Endothelial cell of umbilical vein (primary cell): ENCODE measurements at regions not wholly inside any gene's neighbourhood (a gene's known extent, or its start where the extent isn't known, plus 50 kb on each side); places are given as distances from the start of the nearest gene placed in this dataset.

ENCODE experiments used
- BruUV-seq: library from RNA; stranded (reverse); fragments of 400-500 nt; replicated peaks from 2 replicates; lab custom pipeline; 2021; lab: Mats Ljungman, UMichigan
- CTCF ChIA-PET: fragments of 300-600, 350-600 bp; sonication (Branson Sonifier 250); formaldehyde crosslinking; loops from one replicate; lab custom pipeline; 2021; ENCODE audit warnings: antibody characterized with exemption, inconsistent platforms; lab: Charles Lee
- POLR2A ChIA-PET: fragments of 300-600, 350-600 bp; sonication (Branson Sonifier 250); formaldehyde crosslinking; loops from one replicate; lab custom pipeline; 2021; ENCODE audit warnings: antibody characterized with exemption, inconsistent platforms; lab: Charles Lee
- DNase-seq: peaks from one replicate; pipeline ENCODE4 v3.0.0-alpha.2; 2011; ENCODE audit warnings: low read depth, low spot score
- FAIRE-seq: peaks from 2 replicates; lab custom pipeline; 2011; peaks lifted over from hg19 to GRCh38; lab: Jason Lieb, UNC
- H2AFZ ChIP-seq: 2 replicates; pipeline ENCODE4 v1.6.0; 2012; ENCODE audit warnings: low read depth, low read length, control low read depth, inconsistent platforms
- H3K27ac ChIP-seq: 2 replicates; pipeline ENCODE4 v1.5.1; 2011; ENCODE audit warnings: low read depth, mild to moderate bottlenecking, control low read depth, low read length, moderate library complexity; ENCODE audit not compliant: insufficient read depth
- H3K27me3 ChIP-seq, 2 experiments: 2 replicates each; pipeline versions ENCODE4 v1.6.0 to v1.6.1; 2011; ENCODE audit warnings: low read length in 2 of 2, mixed read lengths in 1 of 2; ENCODE audit not compliant: control insufficient read depth in 2 of 2, insufficient read depth in 2 of 2
- H3K36me3 ChIP-seq, 2 experiments: 2 replicates in 1 of 2; 3 replicates in 1 of 2; pipeline ENCODE4 v1.5.1; 2011; ENCODE audit warnings: low read length in 2 of 2, mild to moderate bottlenecking in 1 of 2, moderate library complexity in 1 of 2; ENCODE audit not compliant: control insufficient read depth in 2 of 2, insufficient read depth in 2 of 2; ENCODE audit errors: extremely low read depth in 1 of 2
- H3K4me1 ChIP-seq: 3 replicates; pipeline ENCODE4 v1.5.1; 2011; ENCODE audit warnings: mild to moderate bottlenecking, low read length; ENCODE audit not compliant: control insufficient read depth, insufficient read depth; ENCODE audit errors: extremely low read depth
- H3K4me2 ChIP-seq: 2 replicates; pipeline ENCODE4 v1.6.1; 2011; ENCODE audit warnings: low read length, control low read depth, mixed read lengths; ENCODE audit not compliant: insufficient read depth
- H3K4me3 ChIP-seq, 3 experiments: fragments of 200-600 bp in 1 of 3; sonication (generic), shearing (Covaris generic) in 1 of 3; replicated peaks in 1 of 3; 2 replicates each; pipeline ENCODE4 v1.5.1; 2011 to 2016; ENCODE audit warnings: control low read depth in 3 of 3, low read length in 3 of 3, mild to moderate bottlenecking in 2 of 3, inconsistent platforms in 1 of 3, low read depth in 1 of 3, moderate library complexity in 1 of 3; ENCODE audit not compliant: insufficient read depth in 1 of 3
- H3K79me2 ChIP-seq: 2 replicates; pipeline ENCODE4 v1.6.0; 2012; ENCODE audit warnings: low read length, inconsistent platforms; ENCODE audit not compliant: control insufficient read depth, insufficient read depth
- H3K9ac ChIP-seq: replicated peaks from 2 replicates; pipeline ENCODE3; 2011; ENCODE audit warnings: low read length, control low read depth; ENCODE audit not compliant: insufficient read depth; ENCODE audit errors: extremely low read depth
- H3K9me1 ChIP-seq: replicated peaks from 3 replicates; pipeline ENCODE4 v1.6.0; 2011; ENCODE audit warnings: mild to moderate bottlenecking, low read length; ENCODE audit not compliant: control insufficient read depth, insufficient read depth; ENCODE audit errors: extremely low read depth
- H3K9me3 ChIP-seq: replicated peaks from 2 replicates; pipeline ENCODE4 v1.5.1; 2012; ENCODE audit warnings: low read length, inconsistent platforms; ENCODE audit not compliant: control insufficient read depth, insufficient read depth
- H4K20me1 ChIP-seq: replicated peaks from 2 replicates; pipeline ENCODE3; 2011; ENCODE audit warnings: mild to moderate bottlenecking, low read length; ENCODE audit not compliant: control insufficient read depth, insufficient read depth; ENCODE audit errors: extremely low read depth
- EZH2 ChIP-seq: IDR thresholded peaks from 2 replicates; pipeline ENCODE4 v1.6.1; 2012; ENCODE audit warnings: borderline replicate concordance, low read depth, mild to moderate bottlenecking, moderate library complexity, low read length, inconsistent platforms; ENCODE audit not compliant: severe bottlenecking
- FOS ChIP-seq: IDR thresholded peaks from 2 replicates; pipeline ENCODE4 v1.6.1; 2011; ENCODE audit warnings: mild to moderate bottlenecking, low read length, moderate library complexity, borderline replicate concordance; ENCODE audit not compliant: insufficient read depth
- GATA2 ChIP-seq: IDR thresholded peaks from 2 replicates; pipeline ENCODE4 v1.7.0; 2011; ENCODE audit warnings: low read depth, mild to moderate bottlenecking, moderate library complexity, mixed read lengths, low read length; ENCODE audit not compliant: insufficient read length, insufficient read depth
- JUN ChIP-seq: IDR thresholded peaks from 2 replicates; pipeline ENCODE4 v1.6.1; 2011; ENCODE audit warnings: borderline replicate concordance, low read depth; ENCODE audit not compliant: insufficient read length, insufficient read depth
- MYC ChIP-seq: IDR thresholded peaks from one replicate; pipeline ENCODE4 v1.6.1; 2011; ENCODE audit warnings: mild to moderate bottlenecking, low read depth, low read length
- POLR2A ChIP-seq: IDR thresholded peaks from 2 replicates; pipeline ENCODE4 v1.6.1; 2012; ENCODE audit warnings: low read depth, mild to moderate bottlenecking, control low read depth, low read length
- POLR2AphosphoS5 ChIP-seq: IDR thresholded peaks from 2 replicates; pipeline ENCODE4 v1.6.1; 2012; ENCODE audit warnings: low read depth, mild to moderate bottlenecking, control low read depth, low read length, moderate library complexity; ENCODE audit not compliant: insufficient read depth
- dilution Hi-C: fragments of 300-500 bp; cut with MboI; formaldehyde crosslinking; loops from one replicate; pipeline ENCODE4 v1.15.0; 2019; ENCODE audit warnings: low sequenced_read_pairs; ENCODE audit not compliant: extremely low pct_ligation_motif_present
- intact Hi-C: fragments of 100-400 bp; cut with micrococcal nuclease; formaldehyde crosslinking; loops from one replicate; pipeline ENCODE4 v1.10.0; 2022
- TF ChIP-seq, protein P1 (sequence below), 2 donors: IDR thresholded peaks; 1 replicate in 1 of 2; 2 replicates in 1 of 2; pipeline ENCODE4 v1.5.1; 2011; ENCODE audit warnings: low read length in 2 of 2, mild to moderate bottlenecking in 2 of 2, moderate library complexity in 2 of 2, control low read depth in 1 of 2, inconsistent platforms in 1 of 2, low read depth in 1 of 2; ENCODE audit not compliant: insufficient read depth in 1 of 2; ENCODE audit errors: extremely low read depth in 1 of 2
- TF ChIP-seq, protein P2 (sequence below): IDR thresholded peaks from 2 replicates; pipeline ENCODE4 v1.6.1; 2011; ENCODE audit not compliant: insufficient read depth, insufficient read length

DNA sequence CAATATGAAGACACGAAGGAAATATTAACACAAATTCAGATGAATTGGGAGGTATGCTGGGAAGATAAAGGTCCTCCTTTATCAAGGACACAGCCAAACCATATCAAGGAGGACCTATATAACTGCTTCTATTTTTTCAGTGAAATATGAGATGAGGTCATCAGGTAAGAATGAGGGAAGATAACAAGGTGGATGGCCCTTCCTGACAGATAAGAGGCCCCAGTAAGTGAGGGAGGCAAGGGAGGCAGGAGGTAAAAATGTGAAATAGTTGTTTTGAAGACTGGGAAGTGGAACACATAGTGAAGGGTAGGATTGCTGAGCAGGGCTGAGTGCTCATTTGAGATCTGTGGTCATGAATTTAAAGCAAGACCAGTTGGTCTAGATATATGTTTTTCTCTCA is 60.0 kb upstream of the FOXE1 start:
- Histone ChIP-seq H3K27me3 (peaks cover 9 to 16% of the 10 kb centered on the region in 2 experiments), H3K9me1 (no peaks in the 10 kb centered on the region), H3K4me2 (no peak overlapping the region), H3K9ac (no peak overlapping the region), H3K4me1 (no peaks in the 10 kb centered on the region), H3K79me2 (no peaks in the 10 kb centered on the region), H3K4me3 (no peak overlapping the region), H3K9me3 (no peaks in the 10 kb centered on the region), H3K27ac (no peak overlapping the region), H3K36me3 (no peaks in the 10 kb centered on the region), H2AFZ (no peak overlapping the region), H4K20me1 (no peaks in the 10 kb centered on the region)
- POLR2A ChIA-PET = no interaction called here
- CTCF ChIA-PET = no interaction called here
- DNase-seq (no peak), FAIRE-seq (no peak)
- no TSS peak for BruUV-seq
- dilution Hi-C loops = no loop called here
- intact Hi-C loops = no loop called here
- TF ChIP-seq POLR2AphosphoS5 = no peak
- TF ChIP-seq EZH2 = no peak
- TF ChIP-seq MYC = no peak
- no peak for TF ChIP-seq FOS
- no peak for TF ChIP-seq GATA2
- TF ChIP-seq, protein P1, sequence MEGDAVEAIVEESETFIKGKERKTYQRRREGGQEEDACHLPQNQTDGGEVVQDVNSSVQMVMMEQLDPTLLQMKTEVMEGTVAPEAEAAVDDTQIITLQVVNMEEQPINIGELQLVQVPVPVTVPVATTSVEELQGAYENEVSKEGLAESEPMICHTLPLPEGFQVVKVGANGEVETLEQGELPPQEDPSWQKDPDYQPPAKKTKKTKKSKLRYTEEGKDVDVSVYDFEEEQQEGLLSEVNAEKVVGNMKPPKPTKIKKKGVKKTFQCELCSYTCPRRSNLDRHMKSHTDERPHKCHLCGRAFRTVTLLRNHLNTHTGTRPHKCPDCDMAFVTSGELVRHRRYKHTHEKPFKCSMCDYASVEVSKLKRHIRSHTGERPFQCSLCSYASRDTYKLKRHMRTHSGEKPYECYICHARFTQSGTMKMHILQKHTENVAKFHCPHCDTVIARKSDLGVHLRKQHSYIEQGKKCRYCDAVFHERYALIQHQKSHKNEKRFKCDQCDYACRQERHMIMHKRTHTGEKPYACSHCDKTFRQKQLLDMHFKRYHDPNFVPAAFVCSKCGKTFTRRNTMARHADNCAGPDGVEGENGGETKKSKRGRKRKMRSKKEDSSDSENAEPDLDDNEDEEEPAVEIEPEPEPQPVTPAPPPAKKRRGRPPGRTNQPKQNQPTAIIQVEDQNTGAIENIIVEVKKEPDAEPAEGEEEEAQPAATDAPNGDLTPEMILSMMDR (IDR thresholded peaks at IDR 0.05; ENCODE audit: extremely low read depth in 1 of 2, insufficient read depth in 1 of 2, low read depth in 1 of 2, low read length in 2 of 2) = no peak
- TF ChIP-seq, protein P2, sequence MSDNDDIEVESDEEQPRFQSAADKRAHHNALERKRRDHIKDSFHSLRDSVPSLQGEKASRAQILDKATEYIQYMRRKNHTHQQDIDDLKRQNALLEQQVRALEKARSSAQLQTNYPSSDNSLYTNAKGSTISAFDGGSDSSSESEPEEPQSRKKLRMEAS = no peak
- no peak for TF ChIP-seq JUN
- TF ChIP-seq POLR2A = no peak
